G401.6 (cell line): ENCODE measurements at regions not wholly inside any gene's neighbourhood (a gene's known extent, or its start where the extent isn't known, plus 50 kb on each side); places are given as distances from the start of the nearest gene placed in this dataset.
"Not testable (repeated sequence)": the region's sequence is repeated elsewhere in the genome, so short reads cannot be mapped to it uniquely, and the experiment has no call there.

Experiments used
- FAIRE-seq: peaks from 2 replicates; lab custom pipeline; 2012; peaks lifted over from hg19 to GRCh38; lab: Jason Lieb, UNC

- FAIRE-seq: no peak
Observed at GRCh38 chr1:196088541-196088940, 519.7 kb downstream of the KCNT2 start.

DNA sequence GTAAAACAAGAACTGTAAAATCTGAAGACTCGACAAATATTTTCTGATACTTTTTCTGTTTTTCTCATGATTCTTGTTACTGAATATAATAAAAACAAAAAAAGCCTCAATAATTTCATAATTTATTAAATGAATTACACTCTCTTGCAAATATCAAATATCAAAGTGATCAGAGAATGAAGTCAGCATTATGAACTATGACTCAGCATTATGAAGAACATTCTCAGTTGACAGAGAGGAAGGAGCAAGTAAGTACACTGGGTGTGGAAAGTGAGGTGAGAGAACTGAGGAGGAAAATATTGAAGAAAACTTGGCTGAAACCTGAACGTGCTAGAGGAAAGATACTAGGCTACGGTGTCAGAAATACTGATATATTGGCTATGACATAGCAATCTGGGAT is 529.5 kb downstream of the KCNT2 start:
- no peak for FAIRE-seq

GRCh38 chr1:196075621-196076020 is 532.6 kb downstream of the KCNT2 start:
- FAIRE-seq: no peak

DNA sequence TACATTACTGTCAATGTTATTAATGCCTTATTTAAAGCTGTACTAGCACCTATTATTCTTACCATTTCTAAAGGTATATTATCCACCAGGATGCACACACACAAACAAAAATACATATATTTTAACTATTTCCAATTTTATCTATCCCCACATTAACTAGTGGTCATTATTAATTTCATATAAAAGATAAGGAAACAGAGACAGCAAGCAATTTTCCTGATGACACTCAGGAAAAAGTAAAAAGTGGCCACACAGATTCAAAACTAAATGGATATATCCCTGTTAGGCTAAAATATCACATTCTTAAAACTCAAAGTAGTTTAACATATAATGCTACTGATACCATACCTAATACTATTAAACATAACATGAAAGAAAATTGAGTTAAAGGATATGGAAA is 534.1 kb downstream of the KCNT2 start:
- no peak for FAIRE-seq

GRCh38 chr1:196071447-196071846 is 536.8 kb downstream of the KCNT2 start:
- FAIRE-seq: no peak

GRCh38 chr1:196070940-196071339 is 537.3 kb downstream of the KCNT2 start:
- no peak for FAIRE-seq

GRCh38 chr1:196063952-196064351 is 544.3 kb downstream of the KCNT2 start:
- no peak for FAIRE-seq

DNA sequence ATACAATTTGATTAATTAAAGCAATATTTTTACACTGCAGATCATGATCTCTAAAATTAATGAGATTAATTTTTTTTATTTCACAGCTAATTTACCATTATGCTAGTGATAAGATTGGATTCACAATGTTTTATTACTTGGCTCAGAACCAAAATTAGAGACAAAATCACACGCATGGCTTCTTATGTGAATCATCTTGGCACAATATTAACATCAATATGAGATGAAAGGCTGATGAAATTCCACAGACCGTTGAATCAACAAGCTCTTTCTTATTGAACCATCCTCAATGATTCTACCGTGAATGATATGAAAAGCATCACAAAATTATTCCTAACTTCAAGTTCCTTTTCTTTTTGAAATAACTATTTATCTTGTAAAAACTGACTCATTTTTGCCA is 544.9 kb downstream of the KCNT2 start:
- FAIRE-seq: no peak

DNA sequence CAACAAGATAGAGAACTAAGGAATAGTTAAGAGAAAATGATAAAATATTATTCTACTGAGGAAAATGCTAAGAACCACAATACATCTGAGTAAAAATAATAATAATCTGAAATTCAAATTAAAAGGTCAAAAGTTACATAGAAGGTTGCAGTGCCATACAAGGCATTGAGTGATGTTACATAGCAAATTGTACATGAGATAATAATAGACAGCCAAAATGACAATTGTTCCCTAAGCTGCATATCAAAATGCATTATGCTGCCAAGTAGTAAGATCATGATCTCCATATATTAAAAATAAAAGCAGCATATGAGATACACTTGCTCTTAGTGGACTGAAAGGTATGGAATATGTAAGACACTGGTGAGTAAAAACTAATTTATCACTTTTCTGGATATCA is 547.7 kb downstream of the KCNT2 start:
- no peak for FAIRE-seq

DNA sequence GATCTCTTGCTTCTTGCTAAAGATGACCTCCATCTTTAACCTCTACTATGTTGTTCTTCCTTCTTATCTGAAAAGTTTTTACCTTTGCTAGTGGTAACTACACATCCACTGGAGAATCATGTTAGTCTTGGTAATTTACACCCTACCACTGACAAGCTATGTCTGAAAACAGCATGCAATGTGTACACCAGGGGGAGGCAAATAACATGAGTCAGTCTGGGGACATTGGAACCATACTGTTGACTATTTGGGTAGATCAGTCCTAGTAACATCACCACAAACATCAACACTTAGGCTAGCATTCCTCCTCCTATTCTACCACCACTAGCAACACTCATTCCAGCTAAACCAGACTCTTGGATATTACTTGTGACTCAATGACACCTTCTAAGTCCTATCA is 549.0 kb downstream of the KCNT2 start:
- FAIRE-seq: no peak

DNA sequence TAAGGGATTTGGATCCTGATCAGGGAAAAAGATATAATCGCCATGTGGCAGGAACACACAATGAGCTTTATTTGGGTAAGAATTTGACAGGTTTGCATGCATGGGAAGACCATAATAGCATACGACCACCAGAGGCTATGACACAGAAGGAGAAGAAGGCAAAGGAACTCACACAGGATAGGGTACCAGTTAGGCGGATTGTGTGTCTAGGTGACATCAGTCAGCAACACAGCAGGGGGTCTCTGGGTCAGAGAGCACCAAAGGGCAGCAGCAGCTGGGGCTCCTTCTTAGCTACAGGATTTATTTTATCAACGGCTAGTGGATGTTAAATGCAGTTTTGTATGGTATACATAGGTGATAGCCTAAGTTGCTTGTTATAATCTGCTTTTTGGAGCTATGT is 551.3 kb downstream of the KCNT2 start:
- FAIRE-seq: no peak

DNA sequence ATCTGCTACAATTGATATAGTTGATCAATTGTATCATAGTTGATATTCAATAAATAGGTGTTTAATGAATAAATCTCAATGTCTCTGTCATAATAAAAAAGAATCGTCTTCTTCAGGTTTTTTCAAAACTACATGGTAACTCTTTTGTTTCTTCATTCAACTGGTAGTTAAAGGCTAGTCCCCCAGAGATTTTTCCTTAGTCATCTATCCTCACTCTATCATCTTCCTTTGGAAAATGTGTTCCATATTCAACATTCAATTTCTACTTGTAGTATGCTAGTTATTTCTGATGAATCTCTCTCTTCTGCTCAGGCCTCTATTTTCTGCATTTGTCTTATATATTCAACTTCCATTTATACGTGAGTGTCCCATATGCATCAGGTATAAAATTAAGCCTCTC is 558.8 kb downstream of the KCNT2 start:
- no peak for FAIRE-seq

- FAIRE-seq: no peak
Observed at GRCh38 chr1:196043268-196043667, 565.0 kb downstream of the KCNT2 start.

DNA sequence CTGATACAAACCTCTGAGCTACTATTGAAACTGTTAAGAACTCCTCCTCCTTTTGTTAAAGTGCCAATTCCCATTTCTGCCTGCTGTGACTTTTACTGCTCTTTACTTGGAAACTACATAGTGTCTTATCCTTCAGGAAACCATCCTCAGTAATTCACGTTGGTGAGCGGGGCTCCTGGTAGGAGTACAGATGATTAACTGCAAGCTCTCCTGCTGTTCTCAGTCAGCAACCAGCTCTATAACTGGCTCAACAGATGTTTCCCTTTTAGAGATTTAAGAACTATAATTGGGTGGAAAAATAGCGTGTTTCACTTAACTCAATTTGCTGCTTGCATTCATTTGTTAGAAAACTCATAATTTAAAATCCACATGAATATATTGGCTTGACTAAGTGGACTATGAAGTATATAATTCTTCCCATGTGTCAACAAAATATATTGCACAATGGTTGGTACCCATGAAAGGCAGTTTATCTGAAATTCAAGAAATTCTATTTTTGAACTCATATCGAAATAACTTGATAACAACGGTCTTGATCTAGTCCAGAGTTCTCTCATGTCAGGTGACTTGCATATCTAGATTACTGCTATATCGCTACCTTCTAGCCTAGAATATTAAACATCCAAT is 574.0 kb downstream of the KCNT2 start:
- FAIRE-seq: no peak

DNA sequence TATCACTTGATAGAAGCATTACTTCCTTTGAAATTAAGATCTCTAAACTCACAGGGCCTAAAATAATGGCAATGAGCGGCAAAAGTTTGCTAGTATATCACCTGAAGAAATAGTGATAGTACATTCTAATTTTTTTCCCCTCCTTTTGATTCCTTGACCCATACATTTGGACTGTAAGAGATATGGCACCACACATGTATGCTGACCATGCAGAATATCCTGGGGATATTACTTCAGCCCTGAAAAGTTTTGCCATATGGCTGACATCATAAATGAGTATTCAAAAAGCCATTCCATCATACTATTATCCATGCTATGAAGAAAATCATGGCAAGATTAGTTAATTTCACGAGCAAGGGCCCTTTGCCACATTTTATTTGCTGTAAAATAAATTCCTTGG is 576.9 kb downstream of the KCNT2 start:
- FAIRE-seq: not testable (repeated sequence)

DNA sequence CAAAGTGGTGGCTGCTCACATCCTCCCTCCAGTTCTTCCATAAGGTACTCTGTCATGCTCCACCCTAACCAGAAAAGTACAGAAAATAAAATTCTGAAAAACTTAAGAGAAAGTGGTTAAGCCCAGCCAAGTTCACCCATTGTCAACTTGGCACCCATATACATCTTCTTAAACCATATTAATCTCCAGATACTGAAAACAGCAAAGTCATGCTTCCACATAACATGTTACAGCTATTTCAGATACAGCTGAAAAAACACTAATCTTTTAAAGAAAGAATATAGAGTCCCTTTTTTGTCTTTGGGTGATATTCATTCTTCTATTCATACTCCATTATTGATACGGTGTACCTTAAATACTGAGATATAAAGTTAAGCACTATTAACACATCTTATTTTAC is 577.8 kb downstream of the KCNT2 start:
- FAIRE-seq: no peak

GRCh38 chr1:196029410-196029809 is 578.8 kb downstream of the KCNT2 start:
- no peak for FAIRE-seq

DNA sequence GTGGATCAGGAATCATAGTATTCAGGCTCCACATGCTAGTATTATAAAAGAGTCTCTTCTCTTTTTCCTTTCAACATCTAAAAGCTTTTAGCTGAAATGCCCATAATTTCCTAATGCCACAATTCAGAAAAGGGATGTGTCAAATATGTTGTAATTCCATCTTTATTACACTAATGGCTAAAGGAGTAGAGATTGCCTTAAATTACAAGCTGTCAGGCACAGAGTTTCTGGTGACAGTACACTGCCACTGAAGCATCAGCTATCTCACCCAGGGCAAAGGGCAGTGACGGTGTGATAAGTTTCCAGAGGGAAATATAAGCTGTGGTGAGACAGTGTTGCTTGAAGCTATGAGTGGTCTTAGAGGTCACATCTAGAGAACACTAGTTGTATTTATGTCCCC is 581.1 kb downstream of the KCNT2 start:
- no peak for FAIRE-seq

GRCh38 chr1:196021174-196021573 is 587.1 kb downstream of the KCNT2 start:
- not testable (repeated sequence) for FAIRE-seq

DNA sequence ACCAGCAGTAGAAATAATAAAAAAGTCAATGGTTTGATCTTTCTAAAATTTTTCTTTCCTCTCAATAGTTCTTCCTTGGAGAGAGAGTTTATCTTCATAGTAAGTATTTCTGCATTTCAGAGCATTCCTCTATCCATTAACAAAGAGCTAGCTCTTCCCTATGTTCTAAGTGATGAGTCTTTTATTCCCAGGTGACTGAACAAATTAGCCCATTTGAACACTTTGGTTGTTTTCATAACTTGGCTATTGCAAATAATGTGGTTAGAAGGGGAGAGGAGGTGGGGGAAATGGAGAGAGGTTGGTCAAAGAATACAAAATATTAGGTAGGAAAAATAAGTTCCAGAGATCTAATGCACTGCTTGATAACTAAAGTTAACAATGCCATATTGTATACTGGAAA is 598.9 kb downstream of the KCNT2 start:
- FAIRE-seq: no peak

GRCh38 chr1:196007763-196008162 is 600.5 kb downstream of the KCNT2 start:
- no peak for FAIRE-seq

DNA sequence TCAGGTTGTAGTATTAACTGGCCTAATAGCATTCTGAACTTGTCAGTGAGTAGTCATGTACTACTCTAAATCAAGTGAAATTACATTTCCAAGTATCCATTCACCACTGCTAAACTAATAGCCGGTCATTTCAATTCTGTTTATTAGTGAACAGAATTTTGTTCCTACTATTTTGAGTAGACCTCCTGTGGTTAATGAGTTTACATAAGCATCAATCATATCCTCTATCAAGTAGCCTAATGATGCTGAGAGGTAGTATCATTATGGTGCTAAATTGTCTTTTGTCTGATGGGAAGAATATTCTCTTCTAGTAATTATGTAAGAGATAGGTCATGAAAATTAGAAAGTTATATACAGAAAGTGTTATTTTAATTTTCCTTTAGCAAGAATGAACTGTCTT is 602.8 kb downstream of the KCNT2 start:
- no peak for FAIRE-seq

GRCh38 chr1:196004388-196004787 is 603.9 kb downstream of the KCNT2 start:
- not testable (repeated sequence) for FAIRE-seq

DNA sequence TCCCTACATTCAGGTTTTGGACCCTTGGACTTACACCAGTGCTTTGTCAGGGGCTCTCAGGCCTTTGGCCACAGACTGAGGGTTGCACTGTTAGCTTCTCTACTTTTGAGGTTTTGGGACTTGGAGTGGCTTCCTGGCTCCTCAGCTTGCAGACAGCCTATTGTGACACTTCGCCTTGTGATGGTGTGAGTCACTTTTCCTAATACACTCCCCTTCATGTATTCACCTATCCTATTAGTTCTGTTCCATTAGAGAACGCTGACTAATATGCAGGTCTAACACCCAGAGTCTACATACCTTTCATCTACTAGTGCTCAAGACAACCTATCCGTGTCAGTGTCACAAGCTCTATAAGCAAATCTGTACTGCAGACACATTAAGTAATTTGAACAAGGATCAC is 605.3 kb downstream of the KCNT2 start:
- no peak for FAIRE-seq

- not testable (repeated sequence) for FAIRE-seq
Observed at GRCh38 chr1:196002296-196002695, 605.9 kb downstream of the KCNT2 start.
